Colonic mucosa (tissue), 4 donors: ENCODE measurements at regions not wholly inside any gene's neighbourhood (a gene's known extent, or its start where the extent isn't known, plus 50 kb on each side); places are given as distances from the start of the nearest gene placed in this dataset.

Source experiments
- DNase-seq: peaks from one replicate; pipeline ENCODE4 v3.0.0-alpha.2; 2020
- H3K27ac ChIP-seq: fragments of 200-600 bp; one replicate; pipeline ENCODE4 v1.8.0; 2021
- H3K27me3 ChIP-seq: fragments of 200-600 bp; one replicate; pipeline ENCODE4 v1.8.0; 2021
- H3K36me3 ChIP-seq: fragments of 200-600 bp; one replicate; pipeline ENCODE4 v1.8.0; 2021
- H3K4me1 ChIP-seq: fragments of 200-600 bp; one replicate; pipeline ENCODE4 v1.8.0; 2021; ENCODE audit warnings: mild to moderate bottlenecking
- H3K4me3 ChIP-seq: fragments of 200-600 bp; one replicate; pipeline ENCODE4 v1.8.0; 2021
- H3K9ac ChIP-seq, 2 donors: one replicate each; pipeline ENCODE4 v1.7.0; 2013; ENCODE audit warnings: control low read depth in 2 of 2, low read depth in 2 of 2, low read length in 2 of 2
- H3K9me3 ChIP-seq: fragments of 200-600 bp; one replicate; pipeline ENCODE4 v1.8.0; 2021
- CTCF ChIP-seq: fragments of 200-600 bp; IDR thresholded peaks from one replicate; pipeline ENCODE4 v1.8.0; 2022; ENCODE audit warnings: antibody characterized with exemption, mild to moderate bottlenecking
- intact Hi-C: fragments of 100-400 bp; cut with DNase I; formaldehyde crosslinking; loops from one replicate; pipeline ENCODE4 v1.14.1; 2022
- donor health status: healthy.
- donor health status: DM: no; HTN: no; CAD: no.
- donor health status: DM: no; HTN: no; CAD: no.

- Histone ChIP-seq H3K4me1 (no peaks in the 10 kb centered on the region), H3K36me3 (no peaks in the 10 kb centered on the region), H3K27me3 (no peaks in the 10 kb centered on the region), H3K4me3 (no peak overlapping the region), H3K9me3 (no peaks in the 10 kb centered on the region), H3K9ac (no peak overlapping the region), H3K27ac (no peak overlapping the region)
- no peak for DNase-seq
- intact Hi-C loops, result no loop called here
- no peak for TF ChIP-seq CTCF
These were observed 424.3 kb upstream of the DMAC1 start for GRCh38 chr9:8223861-8224260.

GRCh38 chr9:8221462-8221861, 421.9 kb upstream of the DMAC1 start:
- Histone ChIP-seq H3K27me3 (no peaks in the 10 kb centered on the region), H3K4me3 (no peak overlapping the region), H3K4me1 (no peaks in the 10 kb centered on the region), H3K36me3 (no peaks in the 10 kb centered on the region), H3K9ac (no peak overlapping the region), H3K27ac (no peak overlapping the region), H3K9me3 (no peaks in the 10 kb centered on the region)
- TF ChIP-seq CTCF, result no peak
- DNase-seq, result no peak
- intact Hi-C loops, result no loop called here

GRCh38 chr9:8208465-8208864, 408.9 kb upstream of the DMAC1 start:
- Histone ChIP-seq H3K36me3 (no peaks in the 10 kb centered on the region), H3K27me3 (no peaks in the 10 kb centered on the region), H3K4me1 (no peaks in the 10 kb centered on the region), H3K9me3 (no peaks in the 10 kb centered on the region), H3K27ac (no peak overlapping the region), H3K4me3 (no peak overlapping the region), H3K9ac (no peak overlapping the region)
- intact Hi-C loops, result no loop called here
- DNase-seq, result no peak
- TF ChIP-seq CTCF, result no peak

- H3K27me3 ChIP-seq, result no peaks in the 10 kb centered on the region
- H3K9ac ChIP-seq, result no peak overlapping the region
- no peaks in the 10 kb centered on the region for H3K36me3 ChIP-seq
- DNase-seq, result no peak
- no peaks in the 10 kb centered on the region for H3K4me1 ChIP-seq
- H3K27ac ChIP-seq, result no peak overlapping the region
- H3K9me3 ChIP-seq, result no peaks in the 10 kb centered on the region
- intact Hi-C loops, result no loop called here
- H3K4me3 ChIP-seq, result no peak overlapping the region
- TF ChIP-seq CTCF, result no peak
These were observed 408.0 kb upstream of the DMAC1 start for GRCh38 chr9:8207596-8207995.

GRCh38 chr9:8206720-8207119, 407.1 kb upstream of the DMAC1 start:
- no peak for TF ChIP-seq CTCF
- Histone ChIP-seq H3K4me3 (no peak overlapping the region), H3K9ac (no peak overlapping the region), H3K36me3 (no peaks in the 10 kb centered on the region), H3K27me3 (no peaks in the 10 kb centered on the region), H3K27ac (no peak overlapping the region), H3K9me3 (no peaks in the 10 kb centered on the region), H3K4me1 (no peaks in the 10 kb centered on the region)
- no peak for DNase-seq
- intact Hi-C loops, result no loop called here

- H3K9ac ChIP-seq, result no peak overlapping the region
- no peaks in the 10 kb centered on the region for H3K36me3 ChIP-seq
- H3K4me1 ChIP-seq, result no peaks in the 10 kb centered on the region
- H3K27ac ChIP-seq, result no peak overlapping the region
- H3K9me3 ChIP-seq, result no peaks in the 10 kb centered on the region
- H3K27me3 ChIP-seq, result no peaks in the 10 kb centered on the region
- intact Hi-C loops, result no loop called here
- TF ChIP-seq CTCF, result no peak
- no peak for DNase-seq
- H3K4me3 ChIP-seq, result no peak overlapping the region
These were observed 406.0 kb upstream of the DMAC1 start for GRCh38 chr9:8205576-8205975.
